DMS153 (cell line): ENCODE measurements at regions not wholly inside any gene's neighbourhood (a gene's known extent, or its start where the extent isn't known, plus 50 kb on each side); places are given as distances from the start of the nearest gene placed in this dataset.
"Not testable (repeated sequence)": the region's sequence is repeated elsewhere in the genome, so short reads cannot be mapped to it uniquely, and the experiment has no call there.

Experiments used
- DNase-seq: peaks from one replicate; lab custom pipeline; 2025; lab: John Stamatoyannopoulos, UW

DNA sequence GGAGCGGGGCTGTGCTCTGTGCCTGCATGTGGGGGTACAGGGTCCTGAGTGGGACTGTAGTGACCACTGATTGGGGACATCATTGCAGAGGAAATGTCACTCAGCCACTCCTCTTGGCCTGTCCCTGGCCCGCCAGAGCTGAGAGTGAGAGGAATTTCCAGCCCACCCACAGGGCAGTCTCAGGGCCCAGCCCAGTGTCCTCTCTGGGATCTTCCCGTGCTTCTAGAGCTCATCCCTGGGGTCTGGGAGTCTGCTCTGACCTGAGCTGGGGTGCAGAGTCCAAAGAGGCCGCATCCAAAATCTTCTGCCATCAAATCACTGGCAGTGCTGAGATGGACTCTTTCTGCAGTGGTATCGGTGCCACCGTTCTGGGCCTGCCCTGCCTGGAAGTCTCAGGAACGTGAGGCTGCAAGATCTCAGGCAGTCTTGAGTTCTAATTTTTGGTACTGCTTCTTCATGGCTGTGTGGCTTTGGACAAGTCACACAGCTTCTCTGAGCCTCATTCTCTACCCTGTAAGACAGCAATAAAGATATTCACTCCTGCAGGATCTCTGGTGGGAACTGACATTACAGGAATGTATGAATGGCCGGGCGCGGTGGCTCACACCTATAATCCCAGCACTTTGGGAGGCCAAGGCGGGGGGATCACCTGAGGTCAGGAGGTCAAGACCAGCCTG is 100.8 kb upstream of the TARDBP start:
- DNase-seq: no peak

DNA sequence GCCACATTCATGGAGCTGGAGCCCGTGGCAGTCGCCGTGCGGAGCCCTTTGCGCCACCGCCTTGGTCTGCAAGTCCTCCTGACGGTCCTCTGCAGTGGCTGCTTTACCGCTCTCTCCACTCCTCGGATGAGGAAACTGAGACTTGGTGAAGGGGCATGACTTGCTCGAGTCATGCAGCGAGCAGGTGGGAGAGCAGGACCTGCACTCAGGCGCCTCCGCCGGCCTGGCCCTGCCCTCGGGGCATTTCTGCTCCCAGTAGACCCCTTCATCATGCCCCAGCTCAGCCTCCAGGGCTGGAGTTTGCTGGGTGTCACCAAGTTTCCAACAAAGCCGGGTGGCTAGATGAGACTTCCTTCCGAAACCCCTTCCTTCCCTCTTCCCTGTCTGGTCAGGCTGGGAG is 100.0 kb upstream of the TARDBP start:
- no peak for DNase-seq

DNA sequence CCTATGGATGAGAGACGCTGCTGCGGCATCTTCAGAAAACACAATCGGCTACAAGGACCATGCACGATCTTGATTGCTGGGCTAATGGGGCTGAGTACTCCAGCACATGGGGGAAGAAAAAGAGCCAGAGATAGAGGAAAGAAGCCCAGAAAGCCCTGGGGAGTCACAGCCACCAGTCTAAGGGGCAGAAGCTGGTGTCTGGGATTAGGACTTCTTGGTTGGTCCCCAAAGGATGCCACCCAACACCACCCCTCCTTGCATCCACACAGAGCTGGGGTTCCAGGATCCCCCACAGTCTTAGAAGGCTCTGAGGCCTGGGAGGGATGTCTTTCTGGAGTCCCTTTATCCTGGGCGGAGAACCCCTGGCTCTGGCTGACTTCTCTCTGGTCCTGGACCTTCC is 98.4 kb upstream of the TARDBP start:
- DNase-seq: no peak

DNA sequence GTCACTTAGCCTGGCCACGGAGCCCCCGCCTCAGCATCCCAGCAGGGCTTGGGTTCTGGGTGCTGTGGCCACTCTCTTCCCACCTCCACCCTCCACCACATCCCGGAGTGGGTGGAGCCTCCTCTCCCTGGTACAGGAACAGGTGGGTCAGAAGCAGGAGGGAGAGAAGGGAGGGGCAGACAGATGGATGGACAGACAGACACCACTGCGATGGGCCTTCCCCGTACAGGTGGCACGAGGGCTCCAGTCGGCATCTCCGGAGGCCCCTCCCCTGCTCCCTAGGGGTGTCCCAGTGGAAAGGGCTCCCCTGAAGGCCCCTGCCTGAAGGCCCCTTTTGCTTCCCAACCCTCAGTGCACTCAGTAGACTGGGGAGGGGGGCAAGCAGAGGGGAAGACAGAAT is 96.9 kb upstream of the TARDBP start:
- no peak for DNase-seq

DNA sequence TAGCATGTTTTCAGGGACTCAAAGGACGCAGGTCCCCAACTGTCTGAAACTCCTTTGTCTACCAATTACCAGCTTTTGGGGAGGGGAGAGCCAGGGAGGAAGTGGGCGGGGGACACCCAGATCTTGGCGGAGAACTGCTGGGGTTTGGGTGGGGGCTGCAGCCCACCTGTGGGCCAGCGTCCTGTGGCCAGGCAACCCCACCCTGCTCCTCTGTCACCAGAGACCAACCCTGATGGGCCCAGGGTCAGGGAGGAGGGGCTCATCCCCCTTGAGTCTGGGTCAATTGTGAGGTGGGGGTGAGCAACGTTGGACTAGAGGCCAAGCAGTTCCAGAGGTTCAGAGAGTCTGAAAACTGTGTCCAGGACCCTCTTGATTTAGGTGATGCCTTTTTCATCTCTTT is 96.1 kb upstream of the TARDBP start:
- DNase-seq: no peak

DNA sequence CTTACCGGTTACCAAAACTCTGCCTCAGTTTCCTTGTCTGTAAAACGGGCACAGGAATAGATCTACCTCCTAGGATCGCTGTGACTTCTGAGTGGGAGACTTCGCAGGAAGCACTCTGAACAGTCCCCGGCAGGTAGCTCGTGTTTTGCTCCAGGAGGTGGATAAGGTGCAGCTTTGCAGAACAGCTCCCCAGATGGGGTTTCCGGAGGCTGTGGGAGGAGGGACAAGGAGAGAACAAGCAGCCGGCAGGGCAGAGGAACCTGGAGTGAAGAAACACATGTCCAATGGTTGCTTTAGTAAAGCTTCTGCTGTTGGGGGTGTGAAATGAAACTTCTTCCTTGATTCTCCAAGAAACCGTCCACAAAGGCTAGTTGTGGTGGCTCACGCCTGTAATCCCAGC is 95.5 kb upstream of the TARDBP start:
- DNase-seq: no peak

DNA sequence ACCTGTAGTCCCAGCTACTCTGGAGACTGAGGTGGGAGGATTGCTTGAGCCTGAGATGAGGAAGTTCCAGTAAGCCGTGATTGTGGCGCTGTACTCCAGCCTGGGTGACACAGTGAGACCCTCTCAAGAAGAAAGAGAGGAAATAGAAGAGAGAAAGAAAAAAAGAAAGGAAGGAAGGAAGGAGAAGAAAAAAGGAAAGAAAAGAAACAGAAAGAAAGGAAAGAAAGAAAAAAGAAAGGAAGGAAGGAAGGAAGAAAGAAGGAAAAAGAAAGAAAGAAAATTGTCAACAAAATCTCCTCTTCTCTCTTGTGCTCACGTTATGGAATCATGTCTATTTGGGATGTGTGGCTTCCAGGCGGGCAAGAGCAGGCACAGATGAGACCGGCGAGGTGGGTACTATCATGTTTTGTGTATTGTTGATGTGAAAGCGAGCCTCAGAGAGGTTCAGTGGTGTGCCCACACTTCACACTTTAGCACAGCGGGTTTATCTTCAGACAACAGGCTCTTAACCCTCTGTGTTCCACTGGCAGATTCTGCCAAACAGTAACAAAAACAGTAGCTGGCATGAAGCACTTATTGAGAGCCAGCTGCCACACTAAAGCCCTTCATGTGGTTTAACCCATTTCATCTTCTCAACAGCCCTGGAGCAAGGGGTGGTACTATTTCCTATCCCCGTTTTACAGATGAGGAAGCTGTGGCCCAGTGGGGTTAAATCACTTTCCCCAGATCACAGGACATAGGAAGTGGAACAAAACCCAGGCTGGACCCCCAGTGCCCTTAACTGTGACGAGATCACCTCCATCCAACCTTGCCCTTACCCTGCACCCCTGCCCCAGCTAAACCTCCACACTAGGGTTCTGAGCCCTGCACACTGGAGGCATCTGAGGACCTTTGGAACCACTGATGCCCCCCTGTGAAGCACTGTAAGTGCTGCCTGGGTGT is 94.7 kb upstream of the TARDBP start:
- no peak for DNase-seq

DNA sequence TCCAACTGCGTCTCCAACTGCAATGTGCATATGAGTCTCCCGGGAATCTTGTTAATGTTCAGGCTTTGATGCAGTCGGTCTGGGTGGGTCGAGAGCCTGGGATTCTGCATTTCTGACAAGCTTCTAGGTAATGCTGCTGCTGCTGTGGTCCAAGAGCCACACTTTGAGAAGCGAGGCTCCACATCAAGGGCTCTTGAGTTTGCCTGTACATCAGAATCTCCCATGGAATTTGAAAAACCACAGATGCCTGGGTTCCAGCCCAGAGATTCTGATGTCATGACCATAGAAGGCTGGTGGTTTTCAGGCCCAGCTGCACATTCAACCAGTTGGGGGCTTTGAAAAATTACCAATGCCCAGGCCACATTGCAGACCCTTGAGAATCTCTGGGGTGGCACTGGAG is 93.9 kb upstream of the TARDBP start:
- no peak for DNase-seq

DNA sequence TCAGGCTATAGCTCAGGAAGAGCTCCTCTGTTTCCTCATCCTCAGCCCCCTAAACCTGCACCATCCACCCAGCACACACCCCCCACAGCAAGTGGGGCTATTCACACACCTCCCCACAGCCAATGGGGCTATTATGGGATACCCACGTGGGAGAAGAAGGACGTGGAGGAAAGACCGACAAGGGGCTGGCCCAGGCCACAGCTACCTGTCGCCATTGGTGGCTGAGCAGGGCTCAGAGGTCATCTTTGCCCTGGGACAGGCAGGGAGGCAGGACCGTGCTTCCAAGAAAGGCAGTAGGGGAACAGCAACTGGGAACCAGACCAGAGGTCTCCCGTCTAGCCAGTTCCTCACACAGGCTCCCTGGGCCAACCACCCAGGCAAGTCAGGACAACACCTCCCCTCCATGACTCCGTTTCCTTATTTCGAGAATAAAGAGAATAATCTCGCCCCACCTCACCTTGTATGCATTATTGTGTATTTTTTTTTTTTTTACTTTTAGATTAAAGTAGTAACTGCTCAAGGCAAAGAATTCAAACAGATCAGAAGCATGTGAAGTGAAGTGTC is 92.3 kb upstream of the TARDBP start:
- DNase-seq: no peak

DNA sequence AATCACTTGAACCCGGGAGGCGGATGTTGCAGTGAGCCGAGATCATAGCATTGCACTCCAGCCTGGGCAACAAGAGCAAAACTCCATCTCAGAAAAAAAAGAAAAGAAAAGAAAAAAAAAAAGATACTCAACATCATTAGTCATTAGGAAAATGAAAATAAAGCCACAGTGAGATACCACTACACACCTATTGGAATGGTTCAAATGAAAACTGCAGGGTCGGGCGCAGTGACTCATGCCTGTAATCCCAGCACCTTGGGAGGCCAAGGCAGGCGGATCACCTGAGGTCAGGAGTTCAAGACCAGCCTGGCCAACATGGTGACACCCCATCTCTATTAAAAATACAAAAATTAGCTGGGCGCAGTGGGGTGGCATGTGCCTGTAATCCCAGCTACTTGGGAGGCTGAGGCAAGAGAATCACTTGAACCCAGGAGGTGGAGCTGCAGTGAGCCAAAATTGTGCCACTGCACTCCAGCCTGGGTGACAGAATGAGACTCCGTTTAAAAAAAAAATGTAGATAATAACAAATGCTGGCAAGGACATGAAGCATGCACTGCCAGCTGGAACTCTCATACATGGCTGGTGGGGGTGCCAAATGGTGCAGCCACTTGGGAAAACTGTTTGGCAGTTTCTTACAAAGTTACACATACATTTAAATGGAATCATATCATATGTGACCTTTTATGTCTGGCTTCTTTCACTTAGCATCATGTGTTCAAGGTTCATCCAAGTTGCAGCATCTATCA is 90.0 kb upstream of the TARDBP start:
- not testable (repeated sequence) for DNase-seq

DNA sequence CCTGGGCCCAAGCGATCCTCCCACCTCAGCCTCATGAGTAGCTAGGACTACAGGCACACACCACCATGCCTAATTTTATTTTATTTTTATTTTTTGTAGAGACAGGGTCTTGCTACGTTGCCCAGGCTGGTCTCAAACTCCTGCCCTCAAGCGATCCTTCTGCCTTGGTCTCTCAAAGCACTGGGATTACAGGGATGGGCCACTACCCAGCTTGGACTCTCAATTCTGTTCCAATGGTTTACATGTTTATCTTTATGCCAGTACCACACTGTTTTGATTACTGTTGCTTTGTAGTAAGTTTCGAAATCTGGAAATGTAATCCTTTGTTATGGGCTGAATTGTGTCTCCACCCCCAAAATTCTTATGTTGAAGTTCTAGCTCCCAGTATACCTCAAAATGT is 88.4 kb upstream of the TARDBP start:
- no peak for DNase-seq

DNA sequence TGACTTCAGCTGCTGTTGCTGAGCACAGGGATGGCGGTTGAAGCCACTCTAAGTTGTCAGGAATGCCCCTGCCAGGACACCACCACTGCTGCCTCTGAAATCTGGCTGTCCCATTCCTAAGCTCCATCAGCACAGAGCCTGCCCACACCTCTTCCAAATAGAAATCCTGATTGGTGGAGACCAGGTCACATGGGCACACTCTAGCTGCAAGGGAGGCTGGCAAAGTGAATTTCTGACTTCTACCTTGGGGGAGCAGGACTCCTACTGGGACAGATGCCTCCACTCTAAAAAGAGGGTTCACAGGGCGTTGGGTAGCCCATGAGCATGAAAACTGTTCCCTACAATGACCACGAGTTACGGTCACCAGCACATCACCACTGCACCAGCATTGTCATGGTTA is 83.8 kb upstream of the TARDBP start:
- DNase-seq: no peak

DNA sequence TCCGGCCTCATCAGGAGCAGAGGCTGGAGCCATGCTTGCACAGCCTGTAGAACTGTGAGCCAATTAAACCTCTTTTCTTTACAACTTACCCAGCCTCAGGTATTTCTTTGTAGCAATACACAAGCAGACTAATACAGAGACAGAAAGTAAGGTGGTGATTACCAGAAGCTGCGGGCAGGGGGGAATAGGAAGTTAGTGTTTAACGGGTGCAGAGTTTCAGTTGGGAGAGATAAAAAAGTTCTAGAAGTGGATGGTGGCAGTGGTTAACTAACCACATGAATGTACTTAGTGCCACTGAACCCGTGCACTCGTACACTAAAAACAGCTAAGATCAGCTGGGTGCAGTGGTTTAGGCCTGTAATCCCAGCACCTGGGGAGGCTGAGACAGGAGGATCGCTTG is 80.4 kb upstream of the TARDBP start:
- no peak for DNase-seq

DNA sequence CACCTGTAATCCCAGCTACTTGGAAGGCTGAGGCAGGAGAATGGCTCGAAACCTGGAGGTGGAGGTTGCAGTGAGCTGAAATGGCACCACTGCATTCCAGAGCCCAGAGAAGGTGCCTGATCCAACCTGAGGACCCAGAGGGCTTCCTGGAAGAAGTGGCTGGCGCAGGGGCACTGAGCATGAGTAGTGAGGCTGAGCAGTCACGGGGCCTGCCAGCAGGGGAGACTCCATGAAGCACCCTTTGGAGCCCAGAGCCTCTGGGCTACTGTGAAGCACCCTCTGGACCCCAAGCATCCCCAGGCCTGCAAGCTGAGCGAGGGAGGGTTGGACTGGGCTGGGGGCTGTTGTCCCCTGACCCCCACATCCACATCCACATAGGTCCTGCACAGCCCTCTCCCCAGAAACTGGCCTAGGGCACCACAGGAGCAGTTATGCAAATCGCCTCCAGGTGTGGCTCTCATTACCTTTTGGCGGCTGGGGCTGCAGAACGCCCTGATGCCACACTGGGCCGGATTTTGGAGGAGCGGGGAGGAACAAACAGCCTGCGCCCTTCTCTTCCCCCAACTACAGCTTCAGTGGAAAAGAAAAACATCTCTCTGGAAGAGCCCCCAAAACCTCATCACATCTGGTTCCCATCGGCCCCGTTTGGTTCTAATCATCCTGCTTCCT is 78.2 kb upstream of the TARDBP start:
- no peak for DNase-seq

DNA sequence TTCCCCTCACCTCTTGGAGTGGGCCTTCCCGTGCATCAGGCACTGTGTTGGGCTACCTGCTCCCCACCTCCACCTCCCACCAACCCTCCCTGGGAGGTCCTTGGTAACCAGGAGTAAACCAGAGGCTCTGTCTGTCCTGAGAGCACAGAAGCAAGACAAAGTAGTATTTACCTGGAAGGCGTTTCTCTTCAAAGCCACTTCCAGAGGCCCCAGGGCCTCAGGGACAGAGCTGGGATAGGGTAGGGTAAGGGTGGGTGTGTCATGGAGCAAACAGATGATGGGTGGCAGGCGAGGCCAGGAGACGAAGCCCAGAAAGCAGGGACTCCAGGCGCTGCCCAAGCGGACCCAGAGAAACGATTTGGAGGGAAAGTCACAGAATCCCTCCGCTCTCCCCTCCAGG is 77.2 kb upstream of the TARDBP start:
- DNase-seq: no peak

DNA sequence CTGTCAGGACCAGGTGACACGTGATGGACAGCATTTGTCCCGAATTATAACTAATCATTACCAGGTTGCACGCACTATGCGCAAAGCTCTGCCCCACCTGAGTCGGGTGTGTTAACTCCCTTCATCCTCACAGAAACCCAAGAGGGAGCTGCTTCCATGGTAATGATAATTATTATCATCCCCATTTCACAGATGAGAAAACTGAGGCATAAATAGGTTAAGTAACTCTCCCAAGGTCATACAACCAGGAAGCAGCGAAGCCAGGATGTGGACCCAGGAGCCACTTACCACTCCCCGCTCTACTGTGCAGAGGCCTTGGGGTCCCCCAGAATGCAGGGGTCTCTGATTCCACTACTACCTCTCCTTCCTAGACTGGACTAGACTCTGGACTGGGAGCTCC is 76.7 kb upstream of the TARDBP start:
- DNase-seq: no peak

DNA sequence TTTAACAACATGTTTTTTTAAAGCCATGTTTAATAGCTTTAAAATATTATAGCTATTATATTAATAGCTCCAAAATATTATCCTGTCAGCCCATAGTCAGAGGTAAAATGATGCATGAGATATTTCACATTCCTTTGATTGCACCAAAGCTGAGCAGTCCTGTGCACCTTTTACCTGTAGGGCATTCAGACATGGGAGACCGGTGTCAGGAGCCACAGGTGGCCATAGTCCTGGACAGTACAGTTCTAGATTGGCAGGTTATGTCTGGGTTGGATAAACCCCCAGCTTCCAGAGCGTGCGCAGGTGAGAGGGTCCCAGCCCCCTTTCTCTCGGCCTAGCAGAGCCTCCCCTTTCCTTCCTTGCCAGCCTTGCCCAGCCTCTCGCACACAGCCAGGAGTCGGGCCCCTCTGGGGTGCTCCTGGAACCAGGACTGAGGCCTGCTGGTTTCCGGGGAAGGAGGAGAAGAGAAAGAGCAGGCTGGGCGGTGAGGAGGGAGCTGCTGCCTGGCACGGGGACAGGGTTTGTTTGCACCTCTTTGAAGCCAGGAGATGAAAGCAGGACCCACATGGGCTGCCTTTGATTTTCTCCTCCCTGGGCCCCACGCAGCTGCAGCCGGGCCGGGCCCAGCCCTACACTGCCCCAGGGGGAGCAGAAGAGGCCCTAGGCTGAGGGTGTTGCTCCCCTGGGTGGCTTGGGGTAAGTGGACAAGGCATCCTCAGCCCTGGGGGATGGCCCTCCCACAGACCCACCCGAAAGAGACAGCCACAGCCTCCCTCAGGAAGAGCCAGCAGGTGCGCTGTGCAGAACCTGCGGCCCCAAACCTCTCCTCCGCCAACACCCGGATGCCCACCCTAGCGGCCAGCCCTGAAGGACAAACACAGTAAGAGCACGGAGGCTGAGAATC is 75.2 kb upstream of the TARDBP start:
- peak; percentile 41 for DNase-seq

DNA sequence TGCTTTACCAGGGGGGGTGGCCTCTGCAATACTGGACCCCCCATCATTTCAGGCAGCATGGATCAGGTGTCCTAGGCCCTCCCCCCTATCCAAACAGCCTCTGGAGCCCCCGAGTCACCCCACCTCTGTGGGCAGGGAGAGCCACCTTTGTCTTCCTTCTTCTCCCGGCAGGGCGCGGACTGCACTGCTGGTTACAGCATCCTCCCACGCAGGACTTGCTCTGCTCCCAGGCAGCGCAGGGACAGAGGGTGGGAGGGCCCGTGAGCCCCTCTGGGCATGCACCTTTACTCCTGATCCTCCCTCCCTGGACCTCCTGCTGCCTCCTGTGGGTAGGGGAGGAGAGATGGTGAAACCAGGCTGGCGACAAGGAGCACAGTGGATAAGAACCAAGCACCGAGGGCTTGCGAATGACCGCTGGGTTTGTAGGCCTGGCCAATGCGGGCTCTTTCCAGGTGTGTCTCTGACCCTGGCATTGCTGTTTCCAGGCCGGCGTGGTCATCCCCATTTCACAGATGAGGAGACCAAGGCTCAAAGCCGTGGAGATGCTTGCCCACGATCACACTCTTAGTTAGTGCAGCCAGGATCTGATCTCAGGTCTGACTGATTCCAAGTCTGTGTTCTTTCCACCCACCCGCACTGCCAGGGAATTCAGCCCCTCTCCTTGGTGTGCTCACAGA is 73.6 kb upstream of the TARDBP start:
- DNase-seq: no peak

DNA sequence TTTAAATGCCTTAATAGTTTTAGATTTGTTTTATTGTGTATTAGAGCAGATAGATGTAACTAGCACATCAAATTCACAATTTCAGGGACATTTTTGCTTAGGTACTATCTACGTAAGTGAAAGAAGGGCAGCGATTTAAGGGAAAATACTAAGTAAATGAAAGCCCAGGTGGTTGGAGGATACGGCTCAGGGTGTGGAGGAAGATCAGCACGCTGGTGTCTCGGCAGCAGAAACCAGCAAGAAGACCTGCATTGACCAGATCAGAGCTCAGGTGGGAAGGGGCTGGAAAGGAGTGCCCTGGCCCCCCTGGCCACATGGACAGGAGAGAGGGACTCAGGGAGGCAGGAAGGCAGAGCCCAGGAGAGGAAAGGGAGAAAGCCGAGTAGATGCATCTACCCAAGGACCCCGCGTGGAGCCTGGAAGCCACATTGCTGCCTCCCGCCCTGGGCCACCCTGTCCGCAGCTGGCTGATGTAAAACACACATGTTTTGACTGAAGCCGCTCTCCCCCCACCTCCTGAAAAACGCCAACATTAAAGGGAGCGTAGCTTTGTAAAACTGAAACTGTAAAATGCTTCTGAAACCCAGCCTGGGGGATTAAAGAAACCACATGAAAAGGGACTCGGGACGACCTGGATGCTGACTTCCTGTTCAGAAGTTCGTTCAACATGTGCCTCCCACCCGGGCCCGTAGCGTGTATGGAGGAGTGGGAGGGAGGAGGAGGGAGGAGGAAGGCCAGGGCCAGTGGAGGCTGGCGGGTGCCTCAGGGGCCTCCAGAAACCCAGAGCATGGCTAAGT is 72.6 kb upstream of the TARDBP start:
- DNase-seq: no peak

DNA sequence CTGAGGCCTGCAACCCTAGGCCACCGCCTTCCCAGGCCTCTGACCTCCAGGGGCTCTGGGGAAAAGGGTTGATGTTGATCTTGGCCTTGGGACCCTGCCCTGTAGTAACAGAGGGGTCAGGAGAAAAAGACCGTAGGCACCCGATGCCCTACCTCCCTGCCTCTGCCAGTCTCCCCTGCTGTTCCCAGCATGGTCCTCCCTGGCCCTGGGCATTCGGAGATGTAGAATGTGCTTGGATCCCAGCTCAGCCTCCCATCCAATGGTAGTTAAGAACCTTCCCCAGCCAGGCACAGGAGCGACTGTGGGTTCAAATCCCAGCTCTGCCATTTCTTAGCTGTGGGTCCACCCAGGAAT is 72.0 kb upstream of the TARDBP start:
- DNase-seq: no peak
